GM23338 (cell line): ENCODE measurements at regions not wholly inside any gene's neighbourhood (a gene's known extent, or its start where the extent isn't known, plus 50 kb on each side); places are given as distances from the start of the nearest gene placed in this dataset.

Experiments
- ATAC-seq: fragments of 200-7000 bp; cut with Tn5 transposase; 3 replicates; pipeline ENCODE4 v1.9.1; 2020
- DNase-seq: peaks from one replicate; pipeline ENCODE4 v3.0.0-alpha.2; 2015; ENCODE audit warnings: low spot score
- H2AFZ ChIP-seq: fragments of 200-600 bp; sonication (generic); 2 replicates; pipeline ENCODE4 v1.8.0; 2016; ENCODE audit warnings: antibody characterized with exemption, mild to moderate bottlenecking, moderate library complexity
- H3F3A ChIP-seq: fragments of 200-600 bp; sonication (generic); replicated peaks from 2 replicates; pipeline ENCODE4 v1.8.0; 2017; ENCODE audit warnings: antibody characterized with exemption, mixed run types, low read depth
- H3K27ac ChIP-seq: fragments of 200-600 bp; sonication (generic); 2 replicates; pipeline ENCODE4 v1.6.1; 2016; ENCODE audit warnings: low read depth
- H3K27me3 ChIP-seq: fragments of 200-600 bp; sonication (generic); 2 replicates; pipeline ENCODE4 v1.8.0; 2016; ENCODE audit warnings: mild to moderate bottlenecking, mixed run types, moderate library complexity; ENCODE audit not compliant: insufficient read depth
- H3K36me3 ChIP-seq: fragments of 200-600 bp; sonication (generic); 2 replicates; pipeline ENCODE4 v1.8.0; 2016; ENCODE audit warnings: mild to moderate bottlenecking; ENCODE audit not compliant: insufficient read depth
- H3K4me1 ChIP-seq: fragments of 200-600 bp; sonication (generic); 2 replicates; pipeline ENCODE4 v1.8.0; 2016; ENCODE audit warnings: mild to moderate bottlenecking, moderate library complexity; ENCODE audit not compliant: insufficient read depth
- H3K4me2 ChIP-seq: fragments of 200-600 bp; sonication (generic); 2 replicates; pipeline ENCODE4 v1.7.1; 2017; ENCODE audit warnings: mixed run types
- H3K4me3 ChIP-seq: fragments of 200-600 bp; sonication (generic); 2 replicates; pipeline ENCODE4 v1.6.1; 2016; ENCODE audit warnings: mixed run types
- H3K79me2 ChIP-seq: fragments of 200-600 bp; sonication (generic); replicated peaks from 2 replicates; pipeline ENCODE4 v1.8.0; 2017; ENCODE audit warnings: mild to moderate bottlenecking; ENCODE audit not compliant: insufficient read depth
- H3K9me2 ChIP-seq: fragments of 200-600 bp; sonication (generic); 2 replicates; pipeline ENCODE4 v1.8.0; 2017; ENCODE audit not compliant: insufficient read depth
- H4K20me1 ChIP-seq: fragments of 200-600 bp; sonication (generic); replicated peaks from 2 replicates; pipeline ENCODE4 v1.8.0; 2017; ENCODE audit warnings: mild to moderate bottlenecking; ENCODE audit not compliant: insufficient read depth
- H3K27ac Mint-ChIP-seq: 2 replicates; pipeline ENCODE4 v1.8.0; 2020; ENCODE audit warnings: inconsistent platforms, mild to moderate bottlenecking, moderate library complexity, mixed read lengths
- H3K27me3 Mint-ChIP-seq: 3 replicates; pipeline ENCODE4 v1.8.0; 2022; ENCODE audit warnings: low read depth, mild to moderate bottlenecking, moderate library complexity, mixed read lengths, inconsistent platforms; ENCODE audit not compliant: insufficient read depth, poor library complexity
- H3K36me3 Mint-ChIP-seq: 3 replicates; pipeline ENCODE4 v1.8.0; 2021; ENCODE audit warnings: low read depth, mild to moderate bottlenecking, inconsistent platforms, moderate library complexity, mixed read lengths
- H3K4me1 Mint-ChIP-seq: 3 replicates; pipeline ENCODE4 v1.8.0; 2020; ENCODE audit warnings: mild to moderate bottlenecking, inconsistent platforms, mixed read lengths
- H3K4me3 Mint-ChIP-seq: 3 replicates; pipeline ENCODE4 v1.8.0; 2021; ENCODE audit warnings: moderate library complexity, mild to moderate bottlenecking, inconsistent platforms, mixed read lengths
- H3K9me3 Mint-ChIP-seq: 3 replicates; pipeline ENCODE4 v1.8.0; 2020; ENCODE audit warnings: moderate library complexity, mild to moderate bottlenecking, inconsistent platforms, mixed read lengths
- CREB1 ChIP-seq: fragments of 250-450 bp; sonication (Bioruptor Pico); IDR thresholded peaks from 2 replicates; pipeline ENCODE4 v1.5.0; 2020; ENCODE audit warnings: low read depth, mild to moderate bottlenecking, moderate library complexity
- EZH2 ChIP-seq: fragments of 200-600 bp; sonication (generic); IDR thresholded peaks from one replicate; pipeline ENCODE4 v1.8.0; 2017; ENCODE audit warnings: antibody characterized with exemption, mild to moderate bottlenecking, low read depth; ENCODE audit not compliant: unreplicated experiment
- EZH2phosphoT487 ChIP-seq: fragments of 200-600 bp; sonication (generic); IDR thresholded peaks from one replicate; pipeline ENCODE4 v1.8.1; 2018; ENCODE audit warnings: antibody characterized with exemption; ENCODE audit not compliant: unreplicated experiment
- JUNB ChIP-seq: IDR thresholded peaks from one replicate; pipeline ENCODE4 v1.6.1; 2016; ENCODE audit warnings: antibody characterized with exemption; ENCODE audit not compliant: unreplicated experiment
- NANOG ChIP-seq: IDR thresholded peaks from 2 replicates; pipeline ENCODE4 v1.6.1; 2016; ENCODE audit warnings: antibody characterized with exemption, borderline replicate concordance
- POLR2AphosphoS5 ChIP-seq: IDR thresholded peaks from 2 replicates; pipeline ENCODE4 v1.6.1; 2016; ENCODE audit warnings: antibody characterized with exemption, low read depth
- STAT1 ChIP-seq: IDR thresholded peaks from one replicate; pipeline ENCODE4 v1.6.1; 2016; ENCODE audit warnings: antibody characterized with exemption; ENCODE audit not compliant: unreplicated experiment
- ZNF114 ChIP-seq: fragments of 250-450 bp; sonication (Bioruptor Pico); IDR thresholded peaks from 2 replicates; pipeline ENCODE4 v1.5.0; 2020; ENCODE audit warnings: mild to moderate bottlenecking, moderate library complexity
- ZNF331 ChIP-seq: fragments of 250-450 bp; sonication (Bioruptor Pico); IDR thresholded peaks from 2 replicates; pipeline ENCODE4 v1.5.0; 2020; ENCODE audit warnings: low read depth, mild to moderate bottlenecking, moderate library complexity
- TF ChIP-seq, protein P1 (sequence below): fragments of 250-450 bp; sonication (Bioruptor Pico); IDR thresholded peaks from 2 replicates; pipeline ENCODE4 v1.5.0; 2020; ENCODE audit warnings: mild to moderate bottlenecking, moderate library complexity
- TF ChIP-seq, protein P2 (sequence below): IDR thresholded peaks from 2 replicates; pipeline ENCODE4 v1.6.1; 2016; ENCODE audit warnings: antibody characterized with exemption
- TF ChIP-seq, protein P3 (sequence below), 2 experiments: fragments of 200-600 bp in 1 of 2; sonication (generic) in 1 of 2; conservative IDR thresholded peaks; 2 replicates each; pipeline versions ENCODE4 v1.5.1 to v1.6.1; 2016 to 2017; ENCODE audit warnings: antibody characterized with exemption in 2 of 2, low read depth in 2 of 2, mild to moderate bottlenecking in 2 of 2, moderate library complexity in 1 of 2
- TF ChIP-seq, protein P4 (sequence below): IDR thresholded peaks from one replicate; pipeline ENCODE4 v1.6.1; 2018; ENCODE audit warnings: antibody characterized with exemption; ENCODE audit not compliant: unreplicated experiment

DNA sequence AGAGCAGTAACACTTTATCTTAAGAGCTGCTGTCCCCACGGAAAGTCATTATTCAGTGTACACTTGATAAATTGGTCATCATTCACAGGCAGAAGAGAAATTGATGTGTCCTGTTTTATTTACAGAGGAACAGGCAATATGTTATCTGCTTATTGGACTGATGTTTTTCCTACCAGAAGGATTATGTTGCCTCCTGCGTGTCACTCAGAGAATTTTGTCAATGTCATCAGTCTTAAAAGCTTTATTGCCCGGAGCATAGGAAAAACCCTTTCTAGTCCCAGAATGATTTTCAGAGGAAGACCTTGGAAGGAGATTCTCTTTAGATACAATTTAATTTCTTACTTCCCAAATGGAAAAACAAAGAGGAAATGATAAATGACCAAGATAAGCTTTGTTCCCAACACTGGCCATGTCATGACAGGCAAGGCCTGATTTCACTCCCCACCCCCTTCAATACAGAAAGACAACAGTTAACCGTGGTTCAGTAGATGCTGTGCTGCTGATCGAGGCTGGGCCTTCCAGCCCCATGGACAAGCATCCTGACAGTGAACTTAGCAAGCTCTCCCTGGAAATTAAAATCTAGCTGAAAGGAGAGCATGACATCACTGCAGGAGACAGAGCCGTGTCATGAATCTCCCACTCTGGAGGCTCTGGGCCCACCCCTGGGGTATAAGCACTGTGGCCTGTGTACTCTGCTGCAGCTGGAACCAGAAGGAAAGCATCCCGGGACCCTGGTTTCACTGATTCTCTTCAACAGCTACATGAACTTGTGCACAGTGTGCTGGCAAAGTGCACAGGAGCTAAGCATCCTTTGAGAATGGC lies 118.8 kb upstream of the LYZL2 start:
- no peak overlapping the region for H3K4me2 ChIP-seq
- H3K4me3 ChIP-seq = no peak overlapping the region
- Mint-ChIP-seq H3K4me3 (no peak overlapping the region), H3K36me3 (no peaks in the 10 kb centered on the region), H3K4me1 (no peaks in the 10 kb centered on the region; the same call in 2 of the 3 replicates), H3K9me3 (no peaks in the 10 kb centered on the region), H3K27ac (no peak overlapping the region), H3K27me3 (peaks cover 3% of the 10 kb centered on the region)
- DNase-seq = no peak
- no peak for ATAC-seq
- no peaks in the 10 kb centered on the region for H3K36me3 ChIP-seq
- no peaks in the 10 kb centered on the region for H3K79me2 ChIP-seq
- no peaks in the 10 kb centered on the region for H3F3A ChIP-seq
- no peaks in the 10 kb centered on the region for H4K20me1 ChIP-seq
- H2AFZ ChIP-seq = no peak overlapping the region
- H3K9me2 ChIP-seq = no peaks in the 10 kb centered on the region
- TF ChIP-seq STAT1 = no peak
- TF ChIP-seq NANOG = no peak
- TF ChIP-seq, protein P1, sequence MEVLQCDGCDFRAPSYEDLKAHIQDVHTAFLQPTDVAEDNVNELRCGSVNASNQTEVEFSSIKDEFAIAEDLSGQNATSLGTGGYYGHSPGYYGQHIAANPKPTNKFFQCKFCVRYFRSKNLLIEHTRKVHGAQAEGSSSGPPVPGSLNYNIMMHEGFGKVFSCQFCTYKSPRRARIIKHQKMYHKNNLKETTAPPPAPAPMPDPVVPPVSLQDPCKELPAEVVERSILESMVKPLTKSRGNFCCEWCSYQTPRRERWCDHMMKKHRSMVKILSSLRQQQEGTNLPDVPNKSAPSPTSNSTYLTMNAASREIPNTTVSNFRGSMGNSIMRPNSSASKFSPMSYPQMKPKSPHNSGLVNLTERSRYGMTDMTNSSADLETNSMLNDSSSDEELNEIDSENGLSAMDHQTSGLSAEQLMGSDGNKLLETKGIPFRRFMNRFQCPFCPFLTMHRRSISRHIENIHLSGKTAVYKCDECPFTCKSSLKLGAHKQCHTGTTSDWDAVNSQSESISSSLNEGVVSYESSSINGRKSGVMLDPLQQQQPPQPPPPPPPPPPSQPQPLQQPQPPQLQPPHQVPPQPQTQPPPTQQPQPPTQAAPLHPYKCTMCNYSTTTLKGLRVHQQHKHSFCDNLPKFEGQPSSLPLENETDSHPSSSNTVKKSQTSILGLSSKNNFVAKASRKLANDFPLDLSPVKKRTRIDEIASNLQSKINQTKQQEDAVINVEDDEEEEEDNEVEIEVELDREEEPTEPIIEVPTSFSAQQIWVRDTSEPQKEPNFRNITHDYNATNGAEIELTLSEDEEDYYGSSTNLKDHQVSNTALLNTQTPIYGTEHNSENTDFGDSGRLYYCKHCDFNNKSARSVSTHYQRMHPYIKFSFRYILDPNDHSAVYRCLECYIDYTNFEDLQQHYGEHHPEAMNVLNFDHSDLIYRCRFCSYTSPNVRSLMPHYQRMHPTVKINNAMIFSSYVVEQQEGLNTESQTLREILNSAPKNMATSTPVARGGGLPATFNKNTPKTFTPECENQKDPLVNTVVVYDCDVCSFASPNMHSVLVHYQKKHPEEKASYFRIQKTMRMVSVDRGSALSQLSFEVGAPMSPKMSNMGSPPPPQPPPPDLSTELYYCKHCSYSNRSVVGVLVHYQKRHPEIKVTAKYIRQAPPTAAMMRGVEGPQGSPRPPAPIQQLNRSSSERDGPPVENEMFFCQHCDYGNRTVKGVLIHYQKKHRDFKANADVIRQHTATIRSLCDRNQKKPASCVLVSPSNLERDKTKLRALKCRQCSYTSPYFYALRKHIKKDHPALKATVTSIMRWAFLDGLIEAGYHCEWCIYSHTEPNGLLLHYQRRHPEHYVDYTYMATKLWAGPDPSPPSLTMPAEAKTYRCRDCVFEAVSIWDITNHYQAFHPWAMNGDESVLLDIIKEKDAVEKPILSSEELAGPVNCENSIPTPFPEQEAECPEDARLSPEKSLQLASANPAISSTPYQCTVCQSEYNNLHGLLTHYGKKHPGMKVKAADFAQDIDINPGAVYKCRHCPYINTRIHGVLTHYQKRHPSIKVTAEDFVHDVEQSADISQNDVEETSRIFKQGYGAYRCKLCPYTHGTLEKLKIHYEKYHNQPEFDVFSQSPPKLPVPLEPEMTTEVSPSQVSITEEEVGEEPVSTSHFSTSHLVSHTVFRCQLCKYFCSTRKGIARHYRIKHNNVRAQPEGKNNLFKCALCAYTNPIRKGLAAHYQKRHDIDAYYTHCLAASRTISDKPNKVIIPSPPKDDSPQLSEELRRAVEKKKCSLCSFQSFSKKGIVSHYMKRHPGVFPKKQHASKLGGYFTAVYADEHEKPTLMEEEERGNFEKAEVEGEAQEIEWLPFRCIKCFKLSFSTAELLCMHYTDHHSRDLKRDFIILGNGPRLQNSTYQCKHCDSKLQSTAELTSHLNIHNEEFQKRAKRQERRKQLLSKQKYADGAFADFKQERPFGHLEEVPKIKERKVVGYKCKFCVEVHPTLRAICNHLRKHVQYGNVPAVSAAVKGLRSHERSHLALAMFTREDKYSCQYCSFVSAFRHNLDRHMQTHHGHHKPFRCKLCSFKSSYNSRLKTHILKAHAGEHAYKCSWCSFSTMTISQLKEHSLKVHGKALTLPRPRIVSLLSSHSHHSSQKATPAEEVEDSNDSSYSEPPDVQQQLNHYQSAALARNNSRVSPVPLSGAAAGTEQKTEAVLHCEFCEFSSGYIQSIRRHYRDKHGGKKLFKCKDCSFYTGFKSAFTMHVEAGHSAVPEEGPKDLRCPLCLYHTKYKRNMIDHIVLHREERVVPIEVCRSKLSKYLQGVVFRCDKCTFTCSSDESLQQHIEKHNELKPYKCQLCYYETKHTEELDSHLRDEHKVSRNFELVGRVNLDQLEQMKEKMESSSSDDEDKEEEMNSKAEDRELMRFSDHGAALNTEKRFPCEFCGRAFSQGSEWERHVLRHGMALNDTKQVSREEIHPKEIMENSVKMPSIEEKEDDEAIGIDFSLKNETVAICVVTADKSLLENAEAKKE (CRISPR knock-in tag) = no peak
- TF ChIP-seq ZNF114 = no peak
- no peak for TF ChIP-seq CREB1 (CRISPR knock-in tag)
- TF ChIP-seq, protein P2, sequence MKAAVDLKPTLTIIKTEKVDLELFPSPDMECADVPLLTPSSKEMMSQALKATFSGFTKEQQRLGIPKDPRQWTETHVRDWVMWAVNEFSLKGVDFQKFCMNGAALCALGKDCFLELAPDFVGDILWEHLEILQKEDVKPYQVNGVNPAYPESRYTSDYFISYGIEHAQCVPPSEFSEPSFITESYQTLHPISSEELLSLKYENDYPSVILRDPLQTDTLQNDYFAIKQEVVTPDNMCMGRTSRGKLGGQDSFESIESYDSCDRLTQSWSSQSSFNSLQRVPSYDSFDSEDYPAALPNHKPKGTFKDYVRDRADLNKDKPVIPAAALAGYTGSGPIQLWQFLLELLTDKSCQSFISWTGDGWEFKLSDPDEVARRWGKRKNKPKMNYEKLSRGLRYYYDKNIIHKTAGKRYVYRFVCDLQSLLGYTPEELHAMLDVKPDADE = no peak
- TF ChIP-seq EZH2 = no peak
- TF ChIP-seq, protein P3, sequence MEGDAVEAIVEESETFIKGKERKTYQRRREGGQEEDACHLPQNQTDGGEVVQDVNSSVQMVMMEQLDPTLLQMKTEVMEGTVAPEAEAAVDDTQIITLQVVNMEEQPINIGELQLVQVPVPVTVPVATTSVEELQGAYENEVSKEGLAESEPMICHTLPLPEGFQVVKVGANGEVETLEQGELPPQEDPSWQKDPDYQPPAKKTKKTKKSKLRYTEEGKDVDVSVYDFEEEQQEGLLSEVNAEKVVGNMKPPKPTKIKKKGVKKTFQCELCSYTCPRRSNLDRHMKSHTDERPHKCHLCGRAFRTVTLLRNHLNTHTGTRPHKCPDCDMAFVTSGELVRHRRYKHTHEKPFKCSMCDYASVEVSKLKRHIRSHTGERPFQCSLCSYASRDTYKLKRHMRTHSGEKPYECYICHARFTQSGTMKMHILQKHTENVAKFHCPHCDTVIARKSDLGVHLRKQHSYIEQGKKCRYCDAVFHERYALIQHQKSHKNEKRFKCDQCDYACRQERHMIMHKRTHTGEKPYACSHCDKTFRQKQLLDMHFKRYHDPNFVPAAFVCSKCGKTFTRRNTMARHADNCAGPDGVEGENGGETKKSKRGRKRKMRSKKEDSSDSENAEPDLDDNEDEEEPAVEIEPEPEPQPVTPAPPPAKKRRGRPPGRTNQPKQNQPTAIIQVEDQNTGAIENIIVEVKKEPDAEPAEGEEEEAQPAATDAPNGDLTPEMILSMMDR (conservative IDR thresholded peaks at IDR 0.05; ENCODE audit: low read depth in 2 of 2) = no peak
- no peak for TF ChIP-seq JUNB
- TF ChIP-seq, protein P4, sequence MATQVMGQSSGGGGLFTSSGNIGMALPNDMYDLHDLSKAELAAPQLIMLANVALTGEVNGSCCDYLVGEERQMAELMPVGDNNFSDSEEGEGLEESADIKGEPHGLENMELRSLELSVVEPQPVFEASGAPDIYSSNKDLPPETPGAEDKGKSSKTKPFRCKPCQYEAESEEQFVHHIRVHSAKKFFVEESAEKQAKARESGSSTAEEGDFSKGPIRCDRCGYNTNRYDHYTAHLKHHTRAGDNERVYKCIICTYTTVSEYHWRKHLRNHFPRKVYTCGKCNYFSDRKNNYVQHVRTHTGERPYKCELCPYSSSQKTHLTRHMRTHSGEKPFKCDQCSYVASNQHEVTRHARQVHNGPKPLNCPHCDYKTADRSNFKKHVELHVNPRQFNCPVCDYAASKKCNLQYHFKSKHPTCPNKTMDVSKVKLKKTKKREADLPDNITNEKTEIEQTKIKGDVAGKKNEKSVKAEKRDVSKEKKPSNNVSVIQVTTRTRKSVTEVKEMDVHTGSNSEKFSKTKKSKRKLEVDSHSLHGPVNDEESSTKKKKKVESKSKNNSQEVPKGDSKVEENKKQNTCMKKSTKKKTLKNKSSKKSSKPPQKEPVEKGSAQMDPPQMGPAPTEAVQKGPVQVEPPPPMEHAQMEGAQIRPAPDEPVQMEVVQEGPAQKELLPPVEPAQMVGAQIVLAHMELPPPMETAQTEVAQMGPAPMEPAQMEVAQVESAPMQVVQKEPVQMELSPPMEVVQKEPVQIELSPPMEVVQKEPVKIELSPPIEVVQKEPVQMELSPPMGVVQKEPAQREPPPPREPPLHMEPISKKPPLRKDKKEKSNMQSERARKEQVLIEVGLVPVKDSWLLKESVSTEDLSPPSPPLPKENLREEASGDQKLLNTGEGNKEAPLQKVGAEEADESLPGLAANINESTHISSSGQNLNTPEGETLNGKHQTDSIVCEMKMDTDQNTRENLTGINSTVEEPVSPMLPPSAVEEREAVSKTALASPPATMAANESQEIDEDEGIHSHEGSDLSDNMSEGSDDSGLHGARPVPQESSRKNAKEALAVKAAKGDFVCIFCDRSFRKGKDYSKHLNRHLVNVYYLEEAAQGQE = no peak
- no peak for TF ChIP-seq POLR2AphosphoS5
- TF ChIP-seq ZNF331 (CRISPR knock-in tag) = no peak
- no peak for TF ChIP-seq EZH2phosphoT487
- no peaks in the 10 kb centered on the region for H3K27me3 ChIP-seq
- no peaks in the 10 kb centered on the region for H3K4me1 ChIP-seq
- no peak overlapping the region for H3K27ac ChIP-seq
